ENCODE measurements at regions not wholly inside any gene's neighbourhood (a gene's known extent, or its start where the extent isn't known, plus 50 kb on each side); places are given as distances from the start of the nearest gene placed in this dataset.
A peak's percentile ranks its signal among the peaks of the same experiment; 100 is the strongest.

- DNase-seq (ENCODE audit: low spot score), result no peak
Measured at GRCh38 chr12:118704527-118705241, 276.7 kb upstream of the SRRM4 start.

GRCh38 chr12:118706437-118706836, 274.9 kb upstream of the SRRM4 start:
- no peak for DNase-seq (ENCODE audit: low spot score)

- no peak for DNase-seq (ENCODE audit: low spot score)
Measured at GRCh38 chr12:118709946-118710345, 271.4 kb upstream of the SRRM4 start.

GRCh38 chr12:118711185-118711584, 270.2 kb upstream of the SRRM4 start:
- DNase-seq (ENCODE audit: low spot score), result no peak

GRCh38 chr12:118714051-118714460, 267.3 kb upstream of the SRRM4 start:
- DNase-seq (ENCODE audit: low spot score), result peak; percentile 46

- no peak for DNase-seq (ENCODE audit: low spot score)
Measured at GRCh38 chr12:118714500-118714899, 266.8 kb upstream of the SRRM4 start.

GRCh38 chr12:118715647-118716046, 265.7 kb upstream of the SRRM4 start:
- no peak for DNase-seq (ENCODE audit: low spot score)

GRCh38 chr12:118727196-118727978, 254.0 kb upstream of the SRRM4 start:
- no peak for DNase-seq (ENCODE audit: low spot score)

GRCh38 chr12:118727979-118728366, 253.4 kb upstream of the SRRM4 start:
- no peak for DNase-seq (ENCODE audit: low spot score)

- DNase-seq (ENCODE audit: low spot score), result no peak
Measured at GRCh38 chr12:118734266-118734665, 247.1 kb upstream of the SRRM4 start.

GRCh38 chr12:118737985-118738540, 243.3 kb upstream of the SRRM4 start:
- no peak for DNase-seq (ENCODE audit: low spot score)

- DNase-seq (ENCODE audit: low spot score), result no peak
Measured at GRCh38 chr12:118741194-118741593, 240.1 kb upstream of the SRRM4 start.

GRCh38 chr12:118742431-118742830, 238.9 kb upstream of the SRRM4 start:
- DNase-seq (ENCODE audit: low spot score), result no peak

- no peak for DNase-seq (ENCODE audit: low spot score)
Measured at GRCh38 chr12:118743896-118744700, 237.2 kb upstream of the SRRM4 start.

GRCh38 chr12:118746176-118746575, 235.2 kb upstream of the SRRM4 start:
- DNase-seq (ENCODE audit: low spot score), result no peak

GRCh38 chr12:118746960-118747359, 234.4 kb upstream of the SRRM4 start:
- DNase-seq (ENCODE audit: low spot score), result no peak

- DNase-seq (ENCODE audit: low spot score), result no peak
Measured at GRCh38 chr12:118747771-118748170, 233.6 kb upstream of the SRRM4 start.

- no peak for DNase-seq (ENCODE audit: low spot score)
Measured at GRCh38 chr12:118748478-118749380, 232.6 kb upstream of the SRRM4 start.

- no peak for DNase-seq (ENCODE audit: low spot score)
Measured at GRCh38 chr12:118749646-118750045, 231.7 kb upstream of the SRRM4 start.

- no peak for DNase-seq (ENCODE audit: low spot score)
Measured at GRCh38 chr12:118750666-118751065, 230.7 kb upstream of the SRRM4 start.

GRCh38 chr12:118751355-118751754, 230.0 kb upstream of the SRRM4 start:
- DNase-seq (ENCODE audit: low spot score), result no peak
